ENCODE measurements at regions not wholly inside any gene's neighbourhood (a gene's known extent, or its start where the extent isn't known, plus 50 kb on each side); places are given as distances from the start of the nearest gene placed in this dataset.

- Histone ChIP-seq H3K4me3 (no peak overlapping the region), H4K20me1 (replicated peaks; ENCODE audit: insufficient read depth) (no peaks in the 10 kb centered on the region), H3F3A (replicated peaks; ENCODE audit: low read depth) (no peaks in the 10 kb centered on the region), H3K36me3 (ENCODE audit: insufficient read depth) (no peaks in the 10 kb centered on the region), H2AFZ (peak overlapping the region; percentile 40; the same call in 1 of the 2 replicates), H3K9me2 (ENCODE audit: insufficient read depth) (no peaks in the 10 kb centered on the region), H3K27ac (ENCODE audit: low read depth) (no peak overlapping the region), H3K27me3 (ENCODE audit: insufficient read depth) (no peaks in the 10 kb centered on the region), H3K4me2 (no peak overlapping the region), H3K79me2 (replicated peaks; ENCODE audit: insufficient read depth) (no peaks in the 10 kb centered on the region), H3K4me1 (ENCODE audit: insufficient read depth) (no peaks in the 10 kb centered on the region)
- Mint-ChIP-seq H3K27me3 (ENCODE audit: insufficient read depth, low read depth, poor library complexity) (no peaks in the 10 kb centered on the region), H3K9me3 (peaks cover 2% of the 10 kb centered on the region; the same call in 1 of the 3 replicates), H3K4me1 (0 out of 3 replicates have a peak, but pooled peaks cover 4% of the 10 kb centered on the region), H3K4me3 (no peak overlapping the region), H3K36me3 (ENCODE audit: low read depth) (no peaks in the 10 kb centered on the region), H3K27ac (no peak overlapping the region)
- ATAC-seq, result peak; percentile 89
- peak; percentile 73 for DNase-seq (ENCODE audit: low spot score)
- no peak for TF ChIP-seq EZH2 (IDR thresholded peaks at IDR 0.05; ENCODE audit: low read depth, unreplicated experiment)
- TF ChIP-seq NANOG (IDR thresholded peaks at IDR 0.05; ENCODE audit: borderline replicate concordance), result no peak
- no peak for TF ChIP-seq STAT1 (IDR thresholded peaks at IDR 0.05; ENCODE audit: unreplicated experiment)
- TF ChIP-seq JUNB (IDR thresholded peaks at IDR 0.05; ENCODE audit: unreplicated experiment), result no peak
- TF ChIP-seq ZNF331 (CRISPR knock-in tag; IDR thresholded peaks at IDR 0.05; ENCODE audit: low read depth), result no peak
- TF ChIP-seq CTCF (conservative IDR thresholded peaks at IDR 0.05; ENCODE audit: low read depth in 2 of 2), result peak; percentile 39 to 49; a peak in 3 of 4 replicates
- TF ChIP-seq EZH2phosphoT487 (IDR thresholded peaks at IDR 0.05; ENCODE audit: unreplicated experiment), result no peak
- no peak for TF ChIP-seq POLR2AphosphoS5 (IDR thresholded peaks at IDR 0.05; ENCODE audit: low read depth)
Measured at GRCh38 chr16:73268366-73268993, 220.6 kb upstream of the ZFHX3 start.

DNA sequence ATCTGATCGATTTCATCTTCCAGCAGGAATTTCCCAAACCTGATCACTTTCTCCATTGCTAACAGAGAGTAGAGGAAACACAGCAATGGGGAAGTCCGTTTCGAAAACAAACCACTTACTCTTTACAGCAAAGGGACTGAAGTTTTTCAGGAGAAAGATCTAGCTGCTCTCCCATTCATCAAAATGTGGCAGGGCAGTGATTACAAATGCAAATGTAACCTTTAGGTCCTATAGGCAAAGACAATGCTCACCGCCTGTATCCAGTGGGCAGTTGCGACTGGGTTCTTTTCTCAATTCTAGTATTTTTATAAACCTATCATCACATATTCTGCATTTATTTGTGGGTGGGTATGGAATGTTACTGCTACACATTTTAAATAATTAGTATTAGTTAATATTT, 218.0 kb upstream of the ZFHX3 start:
- Histone ChIP-seq H3K9me2 (ENCODE audit: insufficient read depth) (0 out of 2 replicates have a peak, but pooled peaks cover 4% of the 10 kb centered on the region), H3K79me2 (replicated peaks; ENCODE audit: insufficient read depth) (no peaks in the 10 kb centered on the region), H3K36me3 (ENCODE audit: insufficient read depth) (no peaks in the 10 kb centered on the region), H3F3A (replicated peaks; ENCODE audit: low read depth) (no peaks in the 10 kb centered on the region), H3K4me3 (no peak overlapping the region), H3K4me1 (ENCODE audit: insufficient read depth) (no peaks in the 10 kb centered on the region), H3K27me3 (ENCODE audit: insufficient read depth) (no peaks in the 10 kb centered on the region), H2AFZ (peak overlapping the region; percentile 60; the same call in 1 of the 2 replicates), H4K20me1 (replicated peaks; ENCODE audit: insufficient read depth) (no peaks in the 10 kb centered on the region), H3K27ac (ENCODE audit: low read depth) (no peak overlapping the region), H3K4me2 (no peak overlapping the region)
- Mint-ChIP-seq H3K27me3 (ENCODE audit: insufficient read depth, low read depth, poor library complexity) (peaks cover 4% of the 10 kb centered on the region), H3K4me3 (no peak overlapping the region), H3K36me3 (ENCODE audit: low read depth) (no peaks in the 10 kb centered on the region), H3K9me3 (peaks cover 13% of the 10 kb centered on the region), H3K4me1 (0 out of 3 replicates have a peak, but pooled peaks cover 4% of the 10 kb centered on the region), H3K27ac (no peak overlapping the region)
- TF ChIP-seq CTCF (conservative IDR thresholded peaks at IDR 0.05; ENCODE audit: low read depth in 2 of 2), result no peak
- no peak for TF ChIP-seq STAT1 (IDR thresholded peaks at IDR 0.05; ENCODE audit: unreplicated experiment)
- TF ChIP-seq EZH2 (IDR thresholded peaks at IDR 0.05; ENCODE audit: low read depth, unreplicated experiment), result no peak
- no peak for TF ChIP-seq CREB1 (CRISPR knock-in tag; IDR thresholded peaks at IDR 0.05; ENCODE audit: low read depth)
- TF ChIP-seq, protein P1, sequence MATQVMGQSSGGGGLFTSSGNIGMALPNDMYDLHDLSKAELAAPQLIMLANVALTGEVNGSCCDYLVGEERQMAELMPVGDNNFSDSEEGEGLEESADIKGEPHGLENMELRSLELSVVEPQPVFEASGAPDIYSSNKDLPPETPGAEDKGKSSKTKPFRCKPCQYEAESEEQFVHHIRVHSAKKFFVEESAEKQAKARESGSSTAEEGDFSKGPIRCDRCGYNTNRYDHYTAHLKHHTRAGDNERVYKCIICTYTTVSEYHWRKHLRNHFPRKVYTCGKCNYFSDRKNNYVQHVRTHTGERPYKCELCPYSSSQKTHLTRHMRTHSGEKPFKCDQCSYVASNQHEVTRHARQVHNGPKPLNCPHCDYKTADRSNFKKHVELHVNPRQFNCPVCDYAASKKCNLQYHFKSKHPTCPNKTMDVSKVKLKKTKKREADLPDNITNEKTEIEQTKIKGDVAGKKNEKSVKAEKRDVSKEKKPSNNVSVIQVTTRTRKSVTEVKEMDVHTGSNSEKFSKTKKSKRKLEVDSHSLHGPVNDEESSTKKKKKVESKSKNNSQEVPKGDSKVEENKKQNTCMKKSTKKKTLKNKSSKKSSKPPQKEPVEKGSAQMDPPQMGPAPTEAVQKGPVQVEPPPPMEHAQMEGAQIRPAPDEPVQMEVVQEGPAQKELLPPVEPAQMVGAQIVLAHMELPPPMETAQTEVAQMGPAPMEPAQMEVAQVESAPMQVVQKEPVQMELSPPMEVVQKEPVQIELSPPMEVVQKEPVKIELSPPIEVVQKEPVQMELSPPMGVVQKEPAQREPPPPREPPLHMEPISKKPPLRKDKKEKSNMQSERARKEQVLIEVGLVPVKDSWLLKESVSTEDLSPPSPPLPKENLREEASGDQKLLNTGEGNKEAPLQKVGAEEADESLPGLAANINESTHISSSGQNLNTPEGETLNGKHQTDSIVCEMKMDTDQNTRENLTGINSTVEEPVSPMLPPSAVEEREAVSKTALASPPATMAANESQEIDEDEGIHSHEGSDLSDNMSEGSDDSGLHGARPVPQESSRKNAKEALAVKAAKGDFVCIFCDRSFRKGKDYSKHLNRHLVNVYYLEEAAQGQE (IDR thresholded peaks at IDR 0.05; ENCODE audit: unreplicated experiment), result no peak
- no peak for TF ChIP-seq ETS1 (IDR thresholded peaks at IDR 0.05)
- TF ChIP-seq NANOG (IDR thresholded peaks at IDR 0.05; ENCODE audit: borderline replicate concordance), result no peak
- ATAC-seq, result no peak
- DNase-seq (ENCODE audit: low spot score), result no peak
